H1 (cell line): ENCODE measurements at regions not wholly inside any gene's neighbourhood (a gene's known extent, or its start where the extent isn't known, plus 50 kb on each side); places are given as distances from the start of the nearest gene placed in this dataset.

Experiments used
- CTCF ChIA-PET: fragments of 300-600 bp; sonication (Branson Sonifier 250); formaldehyde crosslinking; loops from one replicate; lab custom pipeline; 2021; ENCODE audit not compliant: partially characterized antibody; lab: Charles Lee
- POLR2A ChIA-PET: fragments of 300-600 bp; sonication (Branson Sonifier 250); formaldehyde crosslinking; loops from one replicate; lab custom pipeline; 2021; ENCODE audit warnings: inconsistent platforms; ENCODE audit not compliant: partially characterized antibody; lab: Charles Lee
- DNase-seq, 2 experiments: peaks; one replicate each; pipeline versions ENCODE4 v3.0.0 to v3.0.0-alpha.2; 2010 to 2022; ENCODE audit warnings: low spot score in 2 of 2, low read depth in 1 of 2, mixed read lengths in 1 of 2
- FAIRE-seq: peaks from 2 replicates; lab custom pipeline; 2011; peaks lifted over from hg19 to GRCh38; lab: Jason Lieb, UNC
- H2AFZ ChIP-seq: 2 replicates; pipeline ENCODE4 v1.8.1; 2012; ENCODE audit warnings: low read length, inconsistent platforms
- H2AK5ac ChIP-seq: 2 replicates; pipeline ENCODE4 v1.6.1; 2013; ENCODE audit warnings: low read depth, low read length
- H2BK120ac ChIP-seq: replicated peaks from 2 replicates; pipeline ENCODE3; 2013; ENCODE audit warnings: low read depth, low read length, inconsistent platforms
- H2BK12ac ChIP-seq: 2 replicates; pipeline ENCODE4 v1.6.1; 2013; ENCODE audit warnings: low read depth, low read length
- H2BK15ac ChIP-seq: 2 replicates; pipeline ENCODE4 v1.6.1; 2013; ENCODE audit warnings: low read length
- H2BK20ac ChIP-seq: 2 replicates; pipeline ENCODE4 v1.6.1; 2013; ENCODE audit warnings: low read length
- H2BK5ac ChIP-seq: 2 replicates; pipeline ENCODE4 v1.6.1; 2013; ENCODE audit warnings: low read depth, low read length
- H3K14ac ChIP-seq: 2 replicates; pipeline ENCODE4 v1.6.1; 2013; ENCODE audit warnings: inconsistent platforms; ENCODE audit not compliant: insufficient read length
- H3K18ac ChIP-seq: 2 replicates; pipeline ENCODE4 v1.6.1; 2013; ENCODE audit warnings: low read length; ENCODE audit errors: extremely low read depth
- H3K23ac ChIP-seq: 2 replicates; pipeline ENCODE4 v1.6.1; 2013; ENCODE audit warnings: inconsistent platforms; ENCODE audit not compliant: insufficient read length
- H3K23me2 ChIP-seq: 2 replicates; pipeline ENCODE4 v1.6.1; 2013; ENCODE audit warnings: low read depth, low read length
- H3K27ac ChIP-seq: 2 replicates; pipeline ENCODE4 v1.6.1; 2011; ENCODE audit warnings: low read depth, low read length, inconsistent platforms
- H3K27me3 ChIP-seq, 4 experiments: replicated peaks in 1 of 4; 1 replicate in 1 of 4; 2 replicates in 3 of 4; pipeline versions ENCODE4 v1.6.1 to v1.8.1; 2011 to 2013; ENCODE audit warnings: low read length in 3 of 4, mild to moderate bottlenecking in 3 of 4, inconsistent platforms in 2 of 4, mixed read lengths in 2 of 4, moderate library complexity in 1 of 4; ENCODE audit not compliant: control insufficient read depth in 3 of 4, insufficient read depth in 3 of 4; ENCODE audit errors: extremely low read depth in 1 of 4
- H3K36me3 ChIP-seq, 4 experiments: 2 replicates each; pipeline versions ENCODE4 v1.6.1 to v1.8.1; 2011 to 2013; ENCODE audit warnings: mild to moderate bottlenecking in 4 of 4, low read length in 3 of 4, moderate library complexity in 2 of 4, control low read depth in 1 of 4, inconsistent platforms in 1 of 4; ENCODE audit not compliant: insufficient read depth in 4 of 4, control insufficient read depth in 2 of 4
- H3K4ac ChIP-seq: replicated peaks from 2 replicates; pipeline ENCODE3; 2013; ENCODE audit warnings: low read length, low read depth, mixed read lengths, inconsistent platforms; ENCODE audit not compliant: insufficient read length
- H3K4me1 ChIP-seq, 4 experiments: replicated peaks in 1 of 4; 1 replicate in 1 of 4; 2 replicates in 3 of 4; pipeline versions ENCODE4 v1.6.1 to v1.8.1; 2011 to 2013; ENCODE audit warnings: low read length in 3 of 4, inconsistent platforms in 2 of 4, mixed read lengths in 1 of 4; ENCODE audit not compliant: insufficient read depth in 4 of 4, control insufficient read depth in 3 of 4
- H3K4me2 ChIP-seq, 2 experiments: 2 replicates each; pipeline versions ENCODE4 v1.6.1 to v1.8.1; 2011 to 2013; ENCODE audit warnings: low read depth in 2 of 2, low read length in 2 of 2, control low read depth in 1 of 2, inconsistent platforms in 1 of 2, mild to moderate bottlenecking in 1 of 2; ENCODE audit not compliant: insufficient read depth in 1 of 2
- H3K4me3 ChIP-seq, 4 experiments: fragments of 200-600, 300-600 bp in 1 of 4; sonication (generic), shearing (Covaris generic), sonication (Bioruptor Twin) in 1 of 4; 2 replicates each; pipeline versions ENCODE4 v1.5.1 to v1.8.1; 2011 to 2016; ENCODE audit warnings: low read length in 4 of 4, low read depth in 3 of 4, control low read depth in 2 of 4, inconsistent platforms in 2 of 4, mild to moderate bottlenecking in 2 of 4, mixed read lengths in 1 of 4, moderate library complexity in 1 of 4; ENCODE audit not compliant: insufficient read depth in 2 of 4; ENCODE audit errors: extremely low read depth in 1 of 4
- H3K56ac ChIP-seq: replicated peaks from 2 replicates; pipeline ENCODE3; 2013; ENCODE audit warnings: low read depth, mild to moderate bottlenecking, mixed read lengths, low read length, inconsistent platforms; ENCODE audit not compliant: insufficient read length
- H3K79me1 ChIP-seq: 2 replicates; pipeline ENCODE4 v1.6.1; 2013; ENCODE audit warnings: low read depth, low read length, control low read depth
- H3K79me2 ChIP-seq, 2 experiments: 2 replicates each; pipeline versions ENCODE4 v1.6.1 to v1.8.1; 2012 to 2013; ENCODE audit warnings: low read length in 2 of 2, mild to moderate bottlenecking in 2 of 2, inconsistent platforms in 1 of 2; ENCODE audit not compliant: insufficient read depth in 2 of 2, control insufficient read depth in 1 of 2
- H3K9ac ChIP-seq, 4 experiments: replicated peaks in 1 of 4; 1 replicate in 1 of 4; 2 replicates in 3 of 4; pipeline versions ENCODE4 v1.6.1 to v1.8.1; 2011 to 2013; ENCODE audit warnings: low read depth in 3 of 4, low read length in 3 of 4, control low read depth in 2 of 4, mild to moderate bottlenecking in 2 of 4, moderate library complexity in 2 of 4, inconsistent platforms in 1 of 4; ENCODE audit errors: extremely low read depth in 1 of 4
- H3K9me3 ChIP-seq, 2 experiments: 2 replicates each; pipeline versions ENCODE4 v1.6.1 to v1.8.1; 2012 to 2013; ENCODE audit warnings: mild to moderate bottlenecking in 2 of 2, moderate library complexity in 2 of 2, control low read depth in 1 of 2, inconsistent platforms in 1 of 2, low read depth in 1 of 2, low read length in 1 of 2, mixed read lengths in 1 of 2; ENCODE audit not compliant: insufficient read depth in 2 of 2
- H4K20me1 ChIP-seq, 2 experiments: replicated peaks in 1 of 2; 2 replicates each; pipeline versions ENCODE3 to v1.8.1; 2011 to 2013; ENCODE audit warnings: inconsistent platforms in 2 of 2, low read length in 2 of 2, mild to moderate bottlenecking in 1 of 2; ENCODE audit not compliant: insufficient read depth in 2 of 2, control insufficient read depth in 1 of 2
- H4K5ac ChIP-seq: 2 replicates; pipeline ENCODE4 v1.6.1; 2013; ENCODE audit warnings: low read length, low read depth, mixed read lengths, inconsistent platforms; ENCODE audit not compliant: insufficient read length
- H4K8ac ChIP-seq: 2 replicates; pipeline ENCODE4 v1.8.0; 2013; ENCODE audit warnings: mild to moderate bottlenecking, moderate library complexity, low read length, inconsistent platforms; ENCODE audit not compliant: insufficient read depth; ENCODE audit errors: extremely low read depth
- H4K91ac ChIP-seq: replicated peaks from 2 replicates; pipeline ENCODE3; 2013; ENCODE audit warnings: low read length, mixed read lengths, inconsistent platforms; ENCODE audit not compliant: insufficient read length
- EZH2 ChIP-seq: fragments of 200-600 bp; sonication (generic); IDR thresholded peaks from 2 replicates; pipeline ENCODE4 v1.7.1; 2012; ENCODE audit warnings: low read depth, mild to moderate bottlenecking, moderate library complexity, low read length, inconsistent platforms; ENCODE audit not compliant: severe bottlenecking
- GABPA ChIP-seq: IDR thresholded peaks from 2 replicates; pipeline ENCODE4 v1.6.1; 2011; ENCODE audit warnings: mild to moderate bottlenecking, low read length, moderate library complexity, borderline replicate concordance; ENCODE audit not compliant: insufficient read depth
- JUN ChIP-seq: IDR thresholded peaks from 2 replicates; pipeline ENCODE4 v1.6.1; 2011; ENCODE audit warnings: low read depth, mild to moderate bottlenecking, improper control_type of control experiment, low read length
- RFX5 ChIP-seq: IDR thresholded peaks from 2 replicates; pipeline ENCODE4 v1.6.1; 2011; ENCODE audit warnings: low read depth, low read length, improper control_type of control experiment, borderline replicate concordance
- RXRA ChIP-seq: IDR thresholded peaks from 2 replicates; pipeline ENCODE4 v1.6.1; 2011; ENCODE audit warnings: low read depth, mild to moderate bottlenecking, low read length, moderate library complexity; ENCODE audit not compliant: insufficient read depth
- WGBS, 2 experiments: shearing (Covaris generic) in 1 of 2; methylation state at CpG; one replicate each; pipeline versions ENCODE4 v1.1.6 to v1.1.7; 2013 to 2015; ENCODE audit warnings: low lambda C conversion rate in 2 of 2, mixed read lengths in 2 of 2, inconsistent platforms in 1 of 2, low coverage in 1 of 2, missing lambda C conversion rate in 1 of 2; ENCODE audit not compliant: insufficient replicate concordance in 2 of 2, insufficient coverage in 1 of 2, insufficient read length in 1 of 2; ENCODE audit errors: extremely low coverage in 1 of 2, missing lambda C conversion rate in 1 of 2; 5-methylcytosine and 5-hydroxymethylcytosine counted together

- no peak overlapping the region for H3K56ac ChIP-seq
- H3K79me2 ChIP-seq = no peaks in the 10 kb centered on the region
- no peak overlapping the region for H4K91ac ChIP-seq
- no peaks in the 10 kb centered on the region for H3K79me1 ChIP-seq
- H2BK120ac ChIP-seq = no peak overlapping the region
- no peak overlapping the region for H2AFZ ChIP-seq
- no peaks in the 10 kb centered on the region for H3K9me3 ChIP-seq
- FAIRE-seq (no peak), DNase-seq (no peak)
- H3K36me3 ChIP-seq = no peaks in the 10 kb centered on the region
- H2AK5ac ChIP-seq = 0 out of 2 replicates have a peak overlapping the region, but pooled peaks have one; percentile 28
- no peak overlapping the region for H3K4me3 ChIP-seq
- H3K27ac ChIP-seq = no peak overlapping the region
- no peak overlapping the region for H3K4me2 ChIP-seq
- H3K23me2 ChIP-seq = no peaks in the 10 kb centered on the region
- no peak overlapping the region for H3K4ac ChIP-seq
- H2BK15ac ChIP-seq = no peak overlapping the region
- H2BK5ac ChIP-seq = no peak overlapping the region
- H2BK12ac ChIP-seq = 0 out of 2 replicates have a peak overlapping the region, but pooled peaks have one; percentile 27
- H3K23ac ChIP-seq = no peak overlapping the region
- no peaks in the 10 kb centered on the region; a peak in 2 of 7 replicates for H3K27me3 ChIP-seq
- POLR2A ChIA-PET = interaction anchor here (1.0 kb wide), 1 partner anchor 37 kb away, joined by 3 read pairs; no protein-coding TSS in a partner anchor
- TF ChIP-seq GABPA (no peak), RFX5 (no peak), RXRA (no peak), EZH2 (no peak), JUN (no peak)
- TF ChIP-seq, all 59 proteins: peak for 0
- Histone ChIP-seq H4K8ac (no peak overlapping the region), H3K18ac (no peak overlapping the region), H4K20me1 (no peaks in the 10 kb centered on the region), H4K5ac (no peak overlapping the region), H3K9ac (no peak overlapping the region), H2BK20ac (no peak overlapping the region), H3K14ac (no peak overlapping the region), H3K4me1 (peaks cover 0 to 5% (median 2%) of the 10 kb centered on the region in 4 experiments; a peak in 2 of 7 replicates)
- 95% methylated on average over 14 of the region's 14 CpGs; no CpG with 5 or more reads in 1 of the 2 experiments for WGBS, 2 experiments
- CTCF ChIA-PET = interaction anchor here (0.6 to 1.7 kb wide), 7 partner anchors 9 to 801 kb away, joined by 3 to 11 read pairs (median 4); no protein-coding TSS in a partner anchor
Observed at GRCh38 chr10:132479603-132480221, 57.9 kb upstream of the INPP5A start.
